Right lobe of liver (tissue), 6 donors: ENCODE measurements at regions not wholly inside any gene's neighbourhood (a gene's known extent, or its start where the extent isn't known, plus 50 kb on each side); places are given as distances from the start of the nearest gene placed in this dataset.

ENCODE experiments used
- ATAC-seq, 4 donors: fragments of 200-7000 bp; cut with Tn5 transposase; one replicate each; pipeline ENCODE4 v1.9.1; 2020; ENCODE audit warnings: mild to moderate bottlenecking in 4 of 4, moderate library complexity in 4 of 4
- DNase-seq, 3 donors: peaks; one replicate each; pipeline ENCODE4 v3.0.0-alpha.2; 2020
- H3K27ac ChIP-seq, 3 donors: fragments of 200-600 bp; one replicate each; pipeline ENCODE4 v1.8.0; 2022
- H3K27me3 ChIP-seq, 2 donors: fragments of 200-600 bp; one replicate each; pipeline ENCODE4 v1.8.0; 2022
- H3K36me3 ChIP-seq, 4 donors: fragments of 200-600 bp; sonication (generic) in 1 of 4; one replicate each; pipeline versions ENCODE4 v1.5.1 to v1.8.0; 2017 to 2022; ENCODE audit warnings: control low read depth in 1 of 4
- H3K4me1 ChIP-seq, 4 donors: fragments of 200-600 bp; sonication (generic) in 1 of 4; one replicate each; pipeline versions ENCODE4 v1.5.1 to v1.8.0; 2017 to 2022; ENCODE audit warnings: control low read depth in 1 of 4
- H3K4me3 ChIP-seq, 3 donors: fragments of 200-600 bp; one replicate each; pipeline ENCODE4 v1.8.0; 2022
- H3K9me3 ChIP-seq, 4 donors: fragments of 200-600 bp; sonication (generic) in 1 of 4; one replicate each; pipeline versions ENCODE4 v1.5.1 to v1.8.0; 2017 to 2022; ENCODE audit warnings: control low read depth in 1 of 4
- CTCF ChIP-seq, 4 donors: fragments of 200-600 bp in 3 of 4; fragments of 450-650 bp in 1 of 4; IDR thresholded peaks; one replicate each; pipeline versions ENCODE4 v1.5.1 to v1.8.0; 2016 to 2022; ENCODE audit warnings: antibody characterized with exemption in 4 of 4, mild to moderate bottlenecking in 2 of 4
- POLR2A ChIP-seq: fragments of 450-650 bp; IDR thresholded peaks from one replicate; pipeline ENCODE4 v1.6.1; 2017; ENCODE audit warnings: antibody characterized with exemption, mild to moderate bottlenecking
- WGBS: methylation state at CpG from one replicate; pipeline ENCODE4 v1.1.6; 2018; ENCODE audit warnings: low coverage, low lambda C conversion rate; ENCODE audit not compliant: insufficient coverage; ENCODE audit errors: missing lambda C conversion rate; 5-methylcytosine and 5-hydroxymethylcytosine counted together
- intact Hi-C, 2 donors: fragments of 100-400 bp; cut with DNase I; formaldehyde crosslinking; loops; one replicate each; pipeline versions ENCODE4 v1.11.2 to v1.14.1; 2022
- donor health status: DM: no; HTN: yes; CAD: no.
- donor health status: DM: no; HTN: no; CAD: no.
- donor health status: DM: no; HTN: no; CAD: no.
- donor health status: DM: no; HTN: yes; CAD: no.
- donor health status: DM: no; HTN: yes; CAD: no.

- TF ChIP-seq CTCF (IDR thresholded peaks at IDR 0.05) = no peak
- TF ChIP-seq POLR2A = no peak
- DNase-seq (no peak), ATAC-seq (peak in 2 of 4 donors; percentile 37 to 44)
- H3K27ac ChIP-seq = peak overlapping the region in 2 of 3 donors; percentile 25 to 27
- no peaks in the 10 kb centered on the region for H3K27me3 ChIP-seq
- 90% methylated on average over 1 of the region's 1 CpG for WGBS
- no peaks in the 10 kb centered on the region for H3K9me3 ChIP-seq
- H3K4me1 ChIP-seq = peaks cover 0 to 31% (median 7%) of the 10 kb centered on the region in 4 donors
- intact Hi-C loops = no loop called here
- no peak overlapping the region for H3K4me3 ChIP-seq
- no peaks in the 10 kb centered on the region for H3K36me3 ChIP-seq
Measured at GRCh38 chr15:37209041-37209363, 108.7 kb upstream of the MEIS2 start.

- Histone ChIP-seq H3K4me3 (no peak overlapping the region), H3K27me3 (no peaks in the 10 kb centered on the region), H3K9me3 (no peaks in the 10 kb centered on the region), H3K27ac (peak overlapping the region; percentile 78 to 90 (median 81)), H3K4me1 (peaks cover 0 to 37% (median 7%) of the 10 kb centered on the region in 4 donors), H3K36me3 (no peaks in the 10 kb centered on the region)
- ATAC-seq = peak; percentile 64 to 89 (median 78)
- TF ChIP-seq CTCF (IDR thresholded peaks at IDR 0.05) = no peak
- TF ChIP-seq POLR2A = no peak
- 27% methylated on average over 1 of the region's 1 CpG for WGBS
- peak in 1 of 3 donors; percentile 76 for DNase-seq
- intact Hi-C loops = no loop called here
Measured at GRCh38 chr15:37217567-37217966, 117.2 kb upstream of the MEIS2 start.

- DNase-seq = no peak
- Histone ChIP-seq H3K27ac (peak overlapping the region; percentile 68 to 90 (median 71)), H3K36me3 (no peaks in the 10 kb centered on the region), H3K4me3 (no peak overlapping the region), H3K9me3 (no peaks in the 10 kb centered on the region), H3K27me3 (no peaks in the 10 kb centered on the region), H3K4me1 (peaks cover 0 to 37% (median 7%) of the 10 kb centered on the region in 4 donors)
- ATAC-seq = peak in 2 of 4 donors; percentile 2 to 11
- no peak for TF ChIP-seq POLR2A
- TF ChIP-seq CTCF (IDR thresholded peaks at IDR 0.05) = no peak
- WGBS = 56% methylated on average over 4 of the region's 4 CpGs
- intact Hi-C loops = no loop called here
Measured at GRCh38 chr15:37218351-37218916, 118.1 kb upstream of the MEIS2 start.

- H3K4me1 ChIP-seq = peaks cover 0 to 37% (median 7%) of the 10 kb centered on the region in 4 donors
- no peaks in the 10 kb centered on the region for H3K9me3 ChIP-seq
- TF ChIP-seq POLR2A = no peak
- TF ChIP-seq CTCF (IDR thresholded peaks at IDR 0.05) = no peak
- H3K4me3 ChIP-seq = no peak overlapping the region
- ATAC-seq (peak; percentile 77 to 86 (median 82)), DNase-seq (peak; percentile 57 to 74 (median 73))
- intact Hi-C loops = no loop called here
- no peaks in the 10 kb centered on the region for H3K36me3 ChIP-seq
- 44% methylated on average over 2 of the region's 2 CpGs for WGBS
- H3K27ac ChIP-seq = peak overlapping the region; percentile 68 to 90 (median 71)
- no peaks in the 10 kb centered on the region for H3K27me3 ChIP-seq
Measured at GRCh38 chr15:37219211-37219701, 118.9 kb upstream of the MEIS2 start.
